ENCODE measurements at regions not wholly inside any gene's neighbourhood (a gene's known extent, or its start where the extent isn't known, plus 50 kb on each side); places are given as distances from the start of the nearest gene placed in this dataset.

DNA sequence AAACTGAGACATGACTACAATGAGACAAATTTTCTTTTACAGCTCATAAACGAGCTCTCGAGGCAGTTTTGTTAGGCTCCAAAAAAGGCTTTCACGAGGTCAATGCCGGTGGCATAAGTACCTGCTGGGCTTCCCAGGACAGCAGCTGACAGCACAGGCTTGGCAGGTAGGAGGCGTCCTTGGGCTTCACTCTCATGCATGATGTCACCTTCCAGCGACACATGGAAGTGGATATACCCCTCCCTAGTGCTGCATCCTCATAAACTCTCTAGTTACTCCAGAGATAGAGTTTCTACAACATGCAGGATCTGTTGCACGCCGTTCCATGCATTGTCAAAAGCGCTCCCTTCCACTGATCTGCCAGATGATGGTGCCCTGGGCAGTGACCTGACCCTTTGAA, 112.5 kb upstream of the PAXBP1 start:
- Mint-ChIP-seq H3K27me3 (ENCODE audit: low read depth) (peaks cover 6% of the 10 kb centered on the region), H3K27ac (ENCODE audit: unreplicated experiment) (no peak overlapping the region), H3K9me3 (no peaks in the 10 kb centered on the region), H3K36me3 (ENCODE audit: low read depth) (no peaks in the 10 kb centered on the region), H3K4me3 (no peak overlapping the region), H3K4me1 (peaks cover 13% of the 10 kb centered on the region)
- no peak for DNase-seq (ENCODE audit: low read depth, low spot score)
- TF ChIP-seq, protein P1, sequence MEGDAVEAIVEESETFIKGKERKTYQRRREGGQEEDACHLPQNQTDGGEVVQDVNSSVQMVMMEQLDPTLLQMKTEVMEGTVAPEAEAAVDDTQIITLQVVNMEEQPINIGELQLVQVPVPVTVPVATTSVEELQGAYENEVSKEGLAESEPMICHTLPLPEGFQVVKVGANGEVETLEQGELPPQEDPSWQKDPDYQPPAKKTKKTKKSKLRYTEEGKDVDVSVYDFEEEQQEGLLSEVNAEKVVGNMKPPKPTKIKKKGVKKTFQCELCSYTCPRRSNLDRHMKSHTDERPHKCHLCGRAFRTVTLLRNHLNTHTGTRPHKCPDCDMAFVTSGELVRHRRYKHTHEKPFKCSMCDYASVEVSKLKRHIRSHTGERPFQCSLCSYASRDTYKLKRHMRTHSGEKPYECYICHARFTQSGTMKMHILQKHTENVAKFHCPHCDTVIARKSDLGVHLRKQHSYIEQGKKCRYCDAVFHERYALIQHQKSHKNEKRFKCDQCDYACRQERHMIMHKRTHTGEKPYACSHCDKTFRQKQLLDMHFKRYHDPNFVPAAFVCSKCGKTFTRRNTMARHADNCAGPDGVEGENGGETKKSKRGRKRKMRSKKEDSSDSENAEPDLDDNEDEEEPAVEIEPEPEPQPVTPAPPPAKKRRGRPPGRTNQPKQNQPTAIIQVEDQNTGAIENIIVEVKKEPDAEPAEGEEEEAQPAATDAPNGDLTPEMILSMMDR (conservative IDR thresholded peaks at IDR 0.05), result no peak

DNA sequence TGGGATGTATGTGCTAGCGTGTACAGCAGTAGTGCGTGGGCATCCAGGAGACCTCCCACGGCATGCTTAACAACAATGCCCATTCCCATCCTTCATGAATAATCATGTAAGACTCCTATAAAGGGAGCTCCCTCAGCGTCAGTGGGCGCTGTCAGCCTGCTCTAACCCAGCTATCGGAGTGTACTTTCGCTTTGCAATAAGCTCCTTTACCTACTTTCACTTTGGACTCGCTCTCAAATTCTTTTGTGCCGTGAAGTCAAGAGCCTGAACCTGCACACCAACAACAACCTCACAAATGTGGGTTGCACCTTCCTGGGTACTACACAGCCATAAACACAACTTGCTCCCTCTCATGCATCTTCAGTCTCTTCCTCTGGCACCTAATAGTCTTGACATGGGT, 114.8 kb upstream of the PAXBP1 start:
- peaks cover 5% of the 10 kb centered on the region for H3K27me3 Mint-ChIP-seq (ENCODE audit: low read depth)
- H3K36me3 Mint-ChIP-seq (ENCODE audit: low read depth), result no peaks in the 10 kb centered on the region
- no peaks in the 10 kb centered on the region for H3K9me3 Mint-ChIP-seq
- no peak overlapping the region for H3K4me3 Mint-ChIP-seq
- TF ChIP-seq, protein P1 (conservative IDR thresholded peaks at IDR 0.05), result no peak
- no peak for DNase-seq (ENCODE audit: low read depth, low spot score)
- peaks cover 14% of the 10 kb centered on the region for H3K4me1 Mint-ChIP-seq
- no peak overlapping the region for H3K27ac Mint-ChIP-seq (ENCODE audit: unreplicated experiment)

DNA sequence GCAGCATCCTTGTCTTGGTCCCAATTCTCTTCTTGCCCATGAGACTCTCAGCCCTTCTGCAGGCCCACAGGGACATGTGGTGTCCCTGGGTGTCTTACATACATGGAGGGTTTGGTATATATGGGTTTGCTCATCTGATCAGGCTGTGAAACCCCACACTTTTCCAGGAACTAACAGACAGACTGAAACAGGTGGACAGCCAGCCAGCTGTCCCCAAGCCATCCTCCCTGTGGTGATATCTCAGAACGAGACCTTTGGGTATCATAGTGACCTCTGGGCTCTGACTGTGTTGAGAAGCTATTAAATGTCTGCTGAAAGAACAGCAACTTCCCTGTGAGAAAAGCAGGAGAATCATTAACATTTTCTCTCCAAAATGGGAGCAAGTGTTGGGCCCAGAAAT, 115.5 kb upstream of the PAXBP1 start:
- H3K4me3 Mint-ChIP-seq, result no peak overlapping the region
- H3K9me3 Mint-ChIP-seq, result no peaks in the 10 kb centered on the region
- DNase-seq (ENCODE audit: low read depth, low spot score), result no peak
- H3K27ac Mint-ChIP-seq (ENCODE audit: unreplicated experiment), result no peak overlapping the region
- H3K4me1 Mint-ChIP-seq, result peaks cover 14% of the 10 kb centered on the region
- no peaks in the 10 kb centered on the region for H3K36me3 Mint-ChIP-seq (ENCODE audit: low read depth)
- peaks cover 5% of the 10 kb centered on the region for H3K27me3 Mint-ChIP-seq (ENCODE audit: low read depth)
- TF ChIP-seq, protein P1 (conservative IDR thresholded peaks at IDR 0.05), result no peak

DNA sequence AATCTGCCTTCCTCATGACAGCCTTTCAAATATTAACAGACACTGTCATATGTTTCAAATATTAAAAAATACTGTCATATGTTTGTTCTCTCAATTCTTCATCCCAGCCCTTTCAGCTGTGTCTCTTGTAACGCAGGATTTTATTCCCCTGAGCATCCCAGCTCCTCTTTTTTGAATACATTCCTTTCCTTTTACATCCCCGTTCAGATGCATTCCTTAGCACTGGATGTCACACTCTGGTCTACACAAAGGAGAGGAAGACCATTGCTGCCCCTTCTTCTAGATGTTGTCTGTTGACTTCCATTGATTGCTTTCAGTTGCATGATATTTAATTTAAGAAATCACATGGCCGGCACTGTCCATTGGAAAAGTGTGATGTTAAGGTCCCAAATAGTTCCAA, 117.4 kb upstream of the PAXBP1 start:
- Mint-ChIP-seq H3K9me3 (no peaks in the 10 kb centered on the region), H3K4me1 (peaks cover 14% of the 10 kb centered on the region), H3K4me3 (no peak overlapping the region), H3K27me3 (ENCODE audit: low read depth) (peaks cover 10% of the 10 kb centered on the region), H3K27ac (ENCODE audit: unreplicated experiment) (no peak overlapping the region), H3K36me3 (ENCODE audit: low read depth) (no peaks in the 10 kb centered on the region)
- no peak for DNase-seq (ENCODE audit: low read depth, low spot score)
- TF ChIP-seq, protein P1 (conservative IDR thresholded peaks at IDR 0.05), result no peak

DNA sequence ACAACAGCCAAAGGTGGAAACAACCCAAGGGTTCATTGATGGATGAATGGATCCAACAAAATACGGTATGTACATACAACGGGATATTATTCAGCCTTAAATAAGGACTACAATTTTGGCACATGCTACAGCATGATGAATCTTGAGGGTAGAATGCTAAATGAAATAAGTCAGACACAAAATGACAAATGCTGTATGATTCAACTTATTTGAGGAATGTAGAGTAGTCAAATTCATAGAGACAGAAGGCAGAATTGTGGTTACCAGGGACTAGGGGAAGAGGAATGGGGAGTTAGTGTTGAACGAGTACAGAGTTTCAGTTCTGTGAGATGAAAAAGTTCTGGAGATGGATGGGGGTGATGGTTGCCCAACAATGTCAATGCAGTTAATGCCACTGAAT, 118.0 kb upstream of the PAXBP1 start:
- no peak overlapping the region for H3K4me3 Mint-ChIP-seq
- no peaks in the 10 kb centered on the region for H3K36me3 Mint-ChIP-seq (ENCODE audit: low read depth)
- no peaks in the 10 kb centered on the region for H3K9me3 Mint-ChIP-seq
- DNase-seq (ENCODE audit: low read depth, low spot score), result no peak
- H3K27me3 Mint-ChIP-seq (ENCODE audit: low read depth), result peaks cover 10% of the 10 kb centered on the region
- peaks cover 14% of the 10 kb centered on the region for H3K4me1 Mint-ChIP-seq
- TF ChIP-seq, protein P1 (conservative IDR thresholded peaks at IDR 0.05), result no peak
- no peak overlapping the region for H3K27ac Mint-ChIP-seq (ENCODE audit: unreplicated experiment)

DNA sequence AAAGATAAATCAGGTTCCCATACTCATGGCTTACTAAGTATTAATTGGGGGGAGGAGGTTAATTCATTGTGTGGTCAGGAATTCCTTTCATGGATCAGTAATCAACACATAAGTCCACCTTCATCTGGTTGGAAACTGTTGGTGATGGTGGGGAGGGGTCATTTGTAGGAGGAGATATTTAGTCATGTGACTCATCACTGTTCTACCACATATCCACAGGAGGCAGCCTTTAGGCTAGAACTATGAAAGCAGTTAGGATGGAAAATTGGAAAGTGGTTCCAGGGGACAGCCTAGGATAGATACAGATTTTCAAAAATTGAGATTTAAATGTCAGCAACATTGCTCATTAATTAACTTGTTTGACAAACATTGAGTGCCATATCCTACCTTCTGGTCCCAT, 122.8 kb upstream of the PAXBP1 start:
- H3K36me3 Mint-ChIP-seq (ENCODE audit: low read depth), result no peaks in the 10 kb centered on the region
- no peak overlapping the region for H3K27ac Mint-ChIP-seq (ENCODE audit: unreplicated experiment)
- H3K4me3 Mint-ChIP-seq, result no peak overlapping the region
- peaks cover 30% of the 10 kb centered on the region for H3K27me3 Mint-ChIP-seq (ENCODE audit: low read depth)
- TF ChIP-seq, protein P1 (conservative IDR thresholded peaks at IDR 0.05), result no peak
- H3K9me3 Mint-ChIP-seq, result peaks cover 4% of the 10 kb centered on the region
- no peaks in the 10 kb centered on the region for H3K4me1 Mint-ChIP-seq
- no peak for DNase-seq (ENCODE audit: low read depth, low spot score)

Measured in neural crest cell (in vitro differentiated cells).